ENCODE measurements at regions not wholly inside any gene's neighbourhood (a gene's known extent, or its start where the extent isn't known, plus 50 kb on each side); places are given as distances from the start of the nearest gene placed in this dataset.
A peak's percentile ranks its signal among the peaks of the same experiment; 100 is the strongest.

DNA sequence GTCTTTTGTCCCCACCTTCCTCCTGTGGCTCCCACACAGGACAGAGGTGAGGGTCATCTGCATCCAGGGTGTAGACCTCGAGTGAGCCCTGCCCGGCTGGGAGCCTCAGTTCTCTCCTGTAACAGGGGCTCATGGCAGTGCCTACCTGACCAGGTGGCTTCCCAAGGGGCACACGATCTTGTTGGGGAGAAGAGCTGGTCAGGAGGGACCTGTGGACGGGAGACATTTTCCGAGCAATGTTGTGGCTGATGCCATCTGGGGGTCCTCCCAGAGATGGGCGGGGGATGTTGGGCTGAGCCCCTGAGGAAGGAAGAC, 51.9 kb downstream of the CEBPB start:
- Mint-ChIP-seq H3K27ac (ENCODE audit: low read depth) (no peak overlapping the region), H3K4me1 (no peaks in the 10 kb centered on the region), H3K4me3 (no peak overlapping the region), H3K27me3 (peaks cover 24% of the 10 kb centered on the region), H3K36me3 (ENCODE audit: insufficient read depth) (peaks cover 2% of the 10 kb centered on the region), H3K9me3 (no peaks in the 10 kb centered on the region)
- ATAC-seq (replicated peaks; ENCODE audit: extremely low read depth, poor library complexity, severe bottlenecking), result no peak
- DNase-seq (ENCODE audit: low spot score in 2 of 2), result no peak

DNA sequence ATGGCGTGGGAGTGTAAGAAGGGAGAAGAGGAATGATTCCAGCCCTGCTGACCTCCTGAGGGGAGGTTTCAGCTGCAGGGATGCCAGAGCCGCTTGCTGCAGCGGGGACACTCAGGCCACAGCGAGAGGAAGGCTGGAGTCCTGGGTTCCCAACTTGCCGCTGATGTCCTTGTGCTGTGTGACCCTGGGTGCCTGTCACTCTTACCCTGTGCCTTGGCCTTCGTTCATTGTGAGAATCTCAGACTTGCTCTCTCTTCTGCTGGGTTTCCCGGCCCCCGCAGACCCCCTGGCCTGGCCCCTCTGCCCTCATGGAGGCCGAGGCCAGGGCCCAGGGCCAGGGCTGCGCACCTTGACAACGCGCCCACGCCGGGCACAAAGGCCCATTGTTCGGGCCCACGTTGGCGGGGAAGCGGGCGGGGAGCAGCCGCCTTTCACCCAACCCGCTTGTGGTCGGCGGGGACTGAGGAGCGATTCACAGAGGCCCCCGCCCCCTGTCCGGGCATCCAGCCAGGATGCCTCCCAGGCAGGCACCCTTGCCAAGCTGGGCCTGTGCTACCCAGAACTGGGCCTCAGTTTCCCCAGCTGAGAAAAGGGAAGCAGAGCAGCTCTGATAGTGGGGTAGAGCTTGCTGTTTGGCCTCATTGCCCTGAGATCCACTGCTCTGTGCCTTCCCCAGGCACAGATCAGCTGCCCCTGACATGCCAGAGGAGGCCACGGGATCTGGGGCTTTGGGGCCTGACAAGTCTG, 52.4 kb downstream of the CEBPB start:
- no peak for DNase-seq (ENCODE audit: low spot score in 2 of 2)
- ATAC-seq (replicated peaks; ENCODE audit: extremely low read depth, poor library complexity, severe bottlenecking), result no peak
- Mint-ChIP-seq H3K4me1 (no peaks in the 10 kb centered on the region), H3K4me3 (no peak overlapping the region), H3K36me3 (ENCODE audit: insufficient read depth) (peaks cover 2% of the 10 kb centered on the region), H3K27me3 (peaks cover 23% of the 10 kb centered on the region), H3K9me3 (no peaks in the 10 kb centered on the region), H3K27ac (ENCODE audit: low read depth) (no peak overlapping the region)

DNA sequence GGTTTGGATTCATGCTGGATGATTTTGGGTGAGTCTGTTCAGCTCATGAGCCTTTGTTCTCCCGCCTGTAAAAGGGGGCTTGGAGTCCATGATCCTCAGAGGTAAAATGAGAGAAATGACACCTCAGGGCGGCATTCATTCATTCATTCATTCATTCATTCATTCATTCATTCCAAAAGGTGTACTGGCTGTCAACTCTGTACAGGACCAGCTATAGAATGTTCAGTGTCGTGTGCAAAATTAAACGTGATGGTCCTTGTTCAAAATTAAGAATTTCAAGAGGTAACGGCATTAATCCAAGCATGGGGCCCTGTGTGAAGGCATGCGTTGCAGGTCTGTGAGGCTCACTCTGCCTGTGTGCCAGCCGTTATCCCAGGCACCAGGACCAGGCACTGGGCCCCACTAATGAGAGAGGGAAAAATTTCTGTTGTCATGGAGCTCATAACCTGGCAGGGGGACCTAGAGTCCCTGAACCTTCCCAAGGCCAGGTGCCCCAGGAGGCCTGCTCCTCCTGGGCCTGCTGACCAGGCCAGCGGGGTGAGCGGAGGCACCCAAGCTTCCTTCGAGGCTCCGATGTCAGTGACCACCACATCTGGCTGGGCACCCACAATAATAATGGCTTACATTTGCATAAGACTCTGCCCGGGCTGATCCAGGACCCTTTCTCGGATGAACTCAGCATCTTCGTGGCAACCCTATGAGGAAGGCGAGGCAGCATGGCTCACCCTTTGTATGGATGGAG, 53.2 kb downstream of the CEBPB start:
- Mint-ChIP-seq H3K4me1 (no peaks in the 10 kb centered on the region), H3K9me3 (no peaks in the 10 kb centered on the region), H3K27me3 (peaks cover 16% of the 10 kb centered on the region), H3K36me3 (ENCODE audit: insufficient read depth) (peaks cover 2% of the 10 kb centered on the region), H3K27ac (ENCODE audit: low read depth) (no peak overlapping the region), H3K4me3 (no peak overlapping the region)
- no peak for ATAC-seq (replicated peaks; ENCODE audit: extremely low read depth, poor library complexity, severe bottlenecking)
- no peak for DNase-seq (ENCODE audit: low spot score in 2 of 2)

GRCh38 chr20:50244352-50245149, 53.9 kb downstream of the CEBPB start:
- Mint-ChIP-seq H3K27ac (ENCODE audit: low read depth) (no peak overlapping the region), H3K36me3 (ENCODE audit: insufficient read depth) (peaks cover 2% of the 10 kb centered on the region), H3K4me1 (no peaks in the 10 kb centered on the region), H3K9me3 (no peaks in the 10 kb centered on the region), H3K27me3 (peaks cover 8% of the 10 kb centered on the region), H3K4me3 (no peak overlapping the region)
- no peak for ATAC-seq (replicated peaks; ENCODE audit: extremely low read depth, poor library complexity, severe bottlenecking)
- DNase-seq (ENCODE audit: low spot score in 2 of 2), result no peak

- Mint-ChIP-seq H3K36me3 (ENCODE audit: insufficient read depth) (peaks cover 2% of the 10 kb centered on the region), H3K9me3 (no peaks in the 10 kb centered on the region), H3K4me3 (no peak overlapping the region), H3K27ac (ENCODE audit: low read depth) (no peak overlapping the region), H3K27me3 (no peaks in the 10 kb centered on the region), H3K4me1 (no peaks in the 10 kb centered on the region)
- DNase-seq (ENCODE audit: low spot score in 2 of 2), result no peak
- ATAC-seq (replicated peaks; ENCODE audit: extremely low read depth, poor library complexity, severe bottlenecking), result no peak
Measured at GRCh38 chr20:50245498-50246366, 55.1 kb downstream of the CEBPB start.

GRCh38 chr20:50246367-50247195, 56.0 kb downstream of the CEBPB start:
- H3K9me3 Mint-ChIP-seq, result no peaks in the 10 kb centered on the region
- ATAC-seq (replicated peaks; ENCODE audit: extremely low read depth, poor library complexity, severe bottlenecking) (no peak), DNase-seq (ENCODE audit: low spot score in 2 of 2) (no peak)
- no peak overlapping the region for H3K27ac Mint-ChIP-seq (ENCODE audit: low read depth)
- H3K36me3 Mint-ChIP-seq (ENCODE audit: insufficient read depth), result peaks cover 2% of the 10 kb centered on the region
- H3K27me3 Mint-ChIP-seq, result no peaks in the 10 kb centered on the region
- no peaks in the 10 kb centered on the region for H3K4me1 Mint-ChIP-seq
- no peak overlapping the region for H3K4me3 Mint-ChIP-seq

DNA sequence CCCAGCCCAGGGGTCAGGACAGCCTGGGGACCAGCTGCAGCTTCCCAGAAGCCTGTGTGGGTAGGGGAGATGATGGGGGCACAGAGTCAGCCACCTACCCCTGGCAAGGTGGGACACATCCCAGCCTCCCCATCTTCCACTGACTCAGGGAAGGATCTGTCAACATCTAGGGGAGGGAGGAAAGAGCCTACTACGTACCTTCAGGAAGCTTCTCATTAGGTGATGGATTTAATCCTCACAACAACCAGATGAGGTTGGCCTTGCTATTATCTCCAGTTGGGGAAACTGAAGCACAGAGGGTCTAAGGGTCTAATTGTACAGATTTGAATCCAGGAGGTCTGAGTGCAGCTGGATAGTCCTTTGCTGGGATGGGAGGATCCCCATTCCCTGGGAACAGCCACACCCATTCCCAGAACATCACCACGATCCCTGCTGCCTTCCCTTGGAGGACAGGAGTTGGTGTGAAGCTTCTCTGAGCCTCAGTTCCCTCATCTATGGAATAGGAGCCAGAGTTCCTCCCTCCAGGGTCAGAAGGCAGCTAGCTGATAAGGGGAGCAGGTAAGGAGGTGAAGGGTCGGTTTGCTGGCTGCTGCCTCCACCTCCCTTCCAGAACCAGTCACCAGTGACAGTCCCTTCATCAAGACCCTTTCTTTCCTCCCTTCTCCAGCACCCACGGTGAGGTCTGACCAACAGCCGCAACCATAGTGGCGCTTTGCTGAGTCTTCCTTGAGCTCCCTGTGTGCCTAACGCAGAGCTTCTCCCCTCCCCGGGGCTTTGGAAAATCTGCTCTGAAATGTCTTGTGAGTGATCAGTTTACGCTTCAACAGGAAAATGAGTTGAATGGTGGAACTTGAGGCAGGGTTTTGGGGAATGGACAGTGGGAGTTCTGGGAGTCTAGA, 56.8 kb downstream of the CEBPB start:
- Mint-ChIP-seq H3K9me3 (no peaks in the 10 kb centered on the region), H3K27me3 (no peaks in the 10 kb centered on the region), H3K36me3 (ENCODE audit: insufficient read depth) (no peaks in the 10 kb centered on the region), H3K27ac (ENCODE audit: low read depth) (no peak overlapping the region), H3K4me1 (no peaks in the 10 kb centered on the region), H3K4me3 (no peak overlapping the region)
- no peak for DNase-seq (ENCODE audit: low spot score in 2 of 2)
- ATAC-seq (replicated peaks; ENCODE audit: extremely low read depth, poor library complexity, severe bottlenecking), result no peak

DNA sequence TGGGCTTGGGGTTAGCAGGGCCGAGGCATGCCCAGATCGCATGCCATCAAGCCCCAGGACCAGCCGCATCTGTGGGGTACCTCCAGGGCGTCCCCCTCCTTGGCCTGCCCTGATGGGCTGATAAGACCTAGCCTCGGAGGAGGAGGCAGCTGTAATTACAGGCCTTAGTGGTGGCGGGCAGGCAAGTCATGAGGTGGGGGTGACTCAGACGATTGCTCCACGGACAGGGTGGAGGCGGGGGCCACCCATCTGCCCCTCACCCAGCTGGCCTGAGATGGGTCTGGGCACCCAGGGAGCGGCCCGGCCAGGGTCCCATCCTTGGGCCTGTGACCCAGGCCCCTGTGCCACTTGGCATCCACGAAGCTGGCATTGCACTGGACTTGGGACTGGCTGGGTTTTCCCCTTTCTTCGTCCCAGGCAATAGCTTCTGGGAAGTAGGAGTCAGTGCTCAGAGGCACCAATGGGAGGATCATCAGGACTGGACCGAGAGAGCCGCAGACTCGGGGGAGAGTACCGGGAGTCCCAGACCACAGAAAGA, 57.5 kb downstream of the CEBPB start:
- Mint-ChIP-seq H3K9me3 (no peaks in the 10 kb centered on the region), H3K27me3 (no peaks in the 10 kb centered on the region), H3K4me1 (no peaks in the 10 kb centered on the region), H3K36me3 (ENCODE audit: insufficient read depth) (no peaks in the 10 kb centered on the region), H3K4me3 (no peak overlapping the region), H3K27ac (ENCODE audit: low read depth) (no peak overlapping the region)
- no peak for DNase-seq (ENCODE audit: low spot score in 2 of 2)
- ATAC-seq (replicated peaks; ENCODE audit: extremely low read depth, poor library complexity, severe bottlenecking), result no peak

DNA sequence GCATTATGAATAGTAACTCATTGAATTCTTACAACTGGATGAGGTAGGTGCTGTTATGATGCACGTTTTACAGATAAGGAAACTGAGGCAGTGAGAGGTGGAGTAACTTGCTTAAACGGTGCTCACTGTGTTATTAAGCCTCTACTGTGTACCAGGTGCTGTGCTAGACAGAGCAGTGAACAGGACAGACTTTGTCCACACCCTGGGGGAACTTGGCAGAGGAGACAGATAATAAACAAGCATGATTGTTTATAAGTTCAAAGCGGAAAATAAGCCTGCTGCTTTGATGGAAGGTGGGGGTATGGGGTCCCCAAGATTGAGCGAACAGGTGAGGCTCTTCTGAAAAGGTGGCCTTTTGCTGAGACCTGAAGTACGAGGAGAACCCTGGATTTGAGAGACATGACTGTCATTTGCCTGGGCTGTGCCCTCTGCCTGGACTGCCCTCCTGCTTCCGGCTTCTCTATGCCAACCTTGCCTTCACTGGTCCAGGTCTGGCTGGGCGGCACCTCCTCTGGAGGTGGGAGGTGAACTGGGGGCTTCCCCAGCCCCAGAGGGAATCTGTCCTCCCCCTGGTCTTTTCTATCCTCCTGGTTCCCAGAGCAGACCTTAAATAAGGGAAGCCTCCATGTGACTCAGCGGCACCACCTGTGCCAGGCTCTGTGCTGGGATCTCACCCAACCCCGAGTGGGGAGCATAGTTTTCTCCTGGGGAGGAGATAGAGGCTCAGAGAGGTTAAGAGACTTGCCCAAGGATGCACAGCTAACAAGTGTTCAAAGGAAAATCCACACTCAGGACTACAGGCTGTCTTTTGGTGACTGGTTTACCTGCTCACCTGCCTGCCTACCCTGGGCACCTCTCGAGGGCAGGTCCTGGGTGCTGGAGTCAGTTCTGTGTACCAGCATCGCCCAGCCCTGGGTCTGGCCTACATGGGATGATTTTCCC, 59.1 kb downstream of the CEBPB start:
- ATAC-seq (replicated peaks; ENCODE audit: extremely low read depth, poor library complexity, severe bottlenecking), result no peak
- no peaks in the 10 kb centered on the region for H3K27me3 Mint-ChIP-seq
- H3K4me1 Mint-ChIP-seq, result no peaks in the 10 kb centered on the region
- no peaks in the 10 kb centered on the region for H3K9me3 Mint-ChIP-seq
- H3K4me3 Mint-ChIP-seq, result no peak overlapping the region
- H3K36me3 Mint-ChIP-seq (ENCODE audit: insufficient read depth), result no peaks in the 10 kb centered on the region
- no peak for DNase-seq (ENCODE audit: low spot score in 2 of 2)
- H3K27ac Mint-ChIP-seq (ENCODE audit: low read depth), result peak overlapping the region; percentile 57

GRCh38 chr20:50250679-50251382, 60.2 kb downstream of the CEBPB start:
- no peaks in the 10 kb centered on the region for H3K36me3 Mint-ChIP-seq (ENCODE audit: insufficient read depth)
- no peak for ATAC-seq (replicated peaks; ENCODE audit: extremely low read depth, poor library complexity, severe bottlenecking)
- no peaks in the 10 kb centered on the region for H3K4me1 Mint-ChIP-seq
- no peaks in the 10 kb centered on the region for H3K9me3 Mint-ChIP-seq
- H3K27me3 Mint-ChIP-seq, result no peaks in the 10 kb centered on the region
- no peak overlapping the region for H3K4me3 Mint-ChIP-seq
- no peak overlapping the region for H3K27ac Mint-ChIP-seq (ENCODE audit: low read depth)
- no peak for DNase-seq (ENCODE audit: low spot score in 2 of 2)

All from central memory CD8-positive, alpha-beta T cell (primary cell).